NOMO-1 treated with dmso at 0.1 percent for 144 hours (cell line): ENCODE measurements at regions not wholly inside any gene's neighbourhood (a gene's known extent, or its start where the extent isn't known, plus 50 kb on each side); places are given as distances from the start of the nearest gene placed in this dataset.
A peak's percentile ranks its signal among the peaks of the same experiment; 100 is the strongest.

Experiments
- DNase-seq: peaks from one replicate; lab custom pipeline; 2025; ENCODE audit not compliant: unreplicated experiment; lab: John Stamatoyannopoulos, UW

DNA sequence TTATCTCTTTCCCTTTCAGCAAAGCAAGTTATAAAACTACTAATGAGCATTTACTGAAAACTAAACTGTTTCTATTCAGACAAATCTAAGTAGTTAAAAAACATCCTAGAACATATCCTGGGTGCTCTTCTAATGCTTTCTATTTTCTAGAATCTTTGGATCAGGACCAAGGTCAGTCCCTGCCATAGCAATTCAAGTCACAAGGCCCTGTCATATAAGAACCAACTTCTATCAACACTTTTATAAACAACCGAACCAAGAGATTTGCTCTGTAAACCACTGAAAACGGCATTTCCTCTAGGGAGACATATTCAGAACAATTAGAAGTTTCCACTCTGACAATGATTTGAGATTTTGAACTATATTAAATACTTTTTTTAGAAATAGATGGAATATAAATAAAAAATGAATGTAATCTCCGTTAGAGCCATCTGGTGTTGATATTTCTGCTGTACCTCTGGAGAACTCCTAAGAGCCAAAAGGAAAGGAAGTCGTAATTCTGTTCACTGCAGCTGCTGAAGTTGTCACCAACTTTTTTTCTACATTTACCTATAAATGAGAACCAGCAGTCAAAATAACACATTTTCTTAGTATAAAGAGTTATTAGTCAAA, 51.4 kb upstream of the LGSN start:
- DNase-seq: no peak

GRCh38 chr6:63372951-63373533, 53.3 kb upstream of the LGSN start:
- DNase-seq: no peak

DNA sequence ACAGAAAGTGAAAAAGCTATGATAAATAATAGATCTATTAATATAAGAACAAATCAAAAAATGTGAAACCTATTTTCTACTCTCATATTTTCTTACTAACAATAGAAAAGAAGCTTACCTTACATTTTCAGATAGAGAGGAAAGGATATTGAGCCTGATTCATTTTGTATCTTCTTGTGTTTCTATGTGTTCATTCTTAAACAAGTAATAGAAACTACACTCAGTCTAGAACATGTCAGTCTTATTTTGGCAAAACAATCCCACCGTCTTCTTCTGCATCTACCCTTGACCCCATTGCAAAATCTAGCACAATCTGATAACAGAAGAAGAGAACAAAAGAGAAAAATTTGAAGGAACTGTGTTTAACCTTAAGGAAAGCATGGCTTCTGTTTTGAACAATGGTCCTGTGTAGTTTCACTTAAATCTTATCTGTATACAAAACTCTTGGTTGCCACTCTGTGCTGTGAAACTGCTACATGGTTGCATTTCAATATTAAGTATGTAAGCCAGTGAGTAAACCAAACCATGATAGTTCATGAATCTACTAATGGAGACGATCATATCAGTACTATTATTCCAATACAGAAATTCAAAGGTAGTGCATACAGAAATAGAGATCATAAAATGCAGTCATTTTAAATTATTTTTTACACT, 69.5 kb upstream of the LGSN start:
- no peak for DNase-seq

- DNase-seq: no peak
Measured at GRCh38 chr6:63391203-63391970, 71.6 kb upstream of the LGSN start.

GRCh38 chr6:63392092-63392724, 72.4 kb upstream of the LGSN start:
- DNase-seq: no peak

DNA sequence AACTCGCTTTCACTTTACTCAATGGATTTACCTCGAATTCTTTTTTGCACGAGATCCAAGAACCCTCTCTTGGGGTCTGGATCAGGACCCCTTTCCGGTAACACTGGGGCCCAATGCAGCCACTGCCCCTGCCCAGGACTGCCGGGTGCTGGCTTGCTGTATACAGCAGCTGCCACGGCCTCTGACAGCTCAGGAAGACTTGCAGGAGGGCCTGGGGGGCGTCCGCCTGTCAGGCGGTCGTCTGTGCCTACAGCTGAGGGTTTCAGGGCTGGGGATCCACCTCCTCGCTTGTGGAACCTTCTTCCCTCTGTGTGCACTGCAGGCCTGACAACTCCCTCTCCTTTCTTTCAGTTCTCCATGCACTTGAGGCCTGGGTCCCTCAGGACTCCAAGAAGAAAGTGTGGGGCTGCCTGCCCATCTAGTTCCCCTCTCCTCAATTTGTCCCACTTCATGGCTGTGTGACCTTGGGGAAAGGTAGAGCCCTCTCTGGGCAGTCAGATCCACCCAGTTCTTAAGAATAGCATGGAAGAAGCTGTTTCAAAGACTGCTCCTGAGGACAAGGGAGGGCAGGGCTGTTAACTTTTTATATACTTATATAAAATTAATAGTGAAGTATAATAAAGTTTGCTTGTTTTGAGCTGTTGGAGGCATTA, 75.0 kb upstream of the LGSN start:
- DNase-seq: no peak

- DNase-seq: no peak
Measured at GRCh38 chr6:63395381-63395780, 75.6 kb upstream of the LGSN start.

- DNase-seq: no peak
Measured at GRCh38 chr6:63403725-63404124, 83.9 kb upstream of the LGSN start.

DNA sequence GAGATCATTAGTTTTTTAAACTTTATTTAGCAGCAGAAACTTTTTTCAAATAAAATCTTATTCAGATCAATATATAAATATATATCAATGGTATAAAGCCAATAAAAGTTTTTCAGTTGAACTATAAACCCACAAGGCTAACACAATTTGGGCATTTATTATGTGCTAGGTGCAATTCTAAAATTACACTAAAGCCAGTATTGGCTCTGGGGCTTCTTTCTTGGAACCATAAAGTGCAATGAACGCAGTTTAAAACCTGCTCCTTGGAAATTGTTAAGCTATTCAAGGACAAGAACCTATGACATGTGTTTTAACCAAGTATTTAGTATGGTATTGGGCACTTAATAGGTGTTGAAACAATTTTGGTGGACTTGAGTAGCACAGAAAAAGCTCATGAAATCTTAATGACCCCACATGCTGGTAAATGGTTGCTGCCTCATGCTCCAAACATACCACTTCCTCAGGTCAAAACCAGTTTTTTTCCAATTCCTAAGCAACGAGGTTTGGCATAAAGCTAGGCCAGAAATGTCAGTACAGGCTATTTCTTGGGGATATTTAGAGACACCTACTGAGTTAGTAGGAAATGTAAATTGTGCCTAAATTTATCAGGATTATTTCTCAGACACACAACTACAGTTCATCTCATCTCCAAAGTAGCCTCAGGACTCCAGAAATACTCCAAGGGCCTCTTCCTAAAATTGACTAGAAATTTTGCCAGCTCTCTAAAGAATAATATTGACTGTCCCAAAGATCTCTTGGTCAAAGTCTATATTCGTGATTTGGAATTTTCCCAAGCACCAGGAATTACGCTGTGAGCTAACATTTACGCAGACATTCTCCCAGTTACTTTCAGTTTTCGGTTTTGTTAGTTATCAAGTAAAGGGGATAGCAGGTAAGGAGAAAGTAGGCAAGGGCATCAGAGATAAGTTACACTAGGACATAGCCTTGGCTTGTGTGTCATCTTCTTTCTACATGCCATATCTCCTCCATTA, 90.9 kb upstream of the LGSN start:
- DNase-seq: no peak

DNA sequence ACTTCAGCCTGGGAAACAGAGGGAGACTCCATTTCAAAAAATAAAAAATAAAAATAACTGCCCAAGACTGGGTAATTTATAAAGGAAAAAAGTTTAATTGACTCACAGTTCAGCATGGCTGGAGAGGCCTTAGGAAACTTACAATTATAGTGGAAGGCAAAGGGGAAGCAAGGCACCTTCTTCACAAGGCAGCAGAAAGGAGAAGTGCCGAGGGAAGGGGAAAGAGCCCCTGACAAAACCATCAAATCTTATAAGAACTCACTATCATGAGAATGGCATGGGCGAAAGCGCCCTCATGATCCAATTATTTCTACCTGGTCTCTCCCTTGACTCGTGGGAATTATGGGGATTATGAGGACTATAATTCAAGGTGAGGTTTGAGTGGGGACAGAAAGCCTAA, 95.5 kb upstream of the LGSN start:
- no peak for DNase-seq

DNA sequence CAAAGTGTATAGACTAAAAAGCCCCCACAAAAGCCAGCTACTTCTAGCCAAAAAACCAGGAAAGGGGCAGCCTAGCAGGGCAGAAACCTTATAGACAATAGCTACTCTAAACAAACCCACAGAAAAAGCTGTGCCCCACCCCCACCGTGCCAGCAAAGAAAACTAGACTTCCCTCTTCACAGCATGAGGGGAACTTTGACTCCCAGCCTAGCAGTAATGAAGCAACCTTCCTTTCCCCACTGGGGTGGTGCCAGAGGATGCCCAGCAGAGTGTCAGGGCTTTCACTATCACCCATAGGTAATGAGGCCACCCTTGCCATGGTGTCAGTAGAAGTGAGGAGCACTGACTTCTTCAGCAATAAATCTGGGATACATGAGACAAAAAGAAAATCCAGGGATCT, 99.0 kb upstream of the LGSN start:
- DNase-seq: peak; percentile 18

GRCh38 chr6:63424636-63425035, 104.9 kb upstream of the LGSN start:
- no peak for DNase-seq

- DNase-seq: no peak
Measured at GRCh38 chr6:63425493-63425892, 105.7 kb upstream of the LGSN start.

- no peak for DNase-seq
Measured at GRCh38 chr6:63426844-63427243, 107.1 kb upstream of the LGSN start.

DNA sequence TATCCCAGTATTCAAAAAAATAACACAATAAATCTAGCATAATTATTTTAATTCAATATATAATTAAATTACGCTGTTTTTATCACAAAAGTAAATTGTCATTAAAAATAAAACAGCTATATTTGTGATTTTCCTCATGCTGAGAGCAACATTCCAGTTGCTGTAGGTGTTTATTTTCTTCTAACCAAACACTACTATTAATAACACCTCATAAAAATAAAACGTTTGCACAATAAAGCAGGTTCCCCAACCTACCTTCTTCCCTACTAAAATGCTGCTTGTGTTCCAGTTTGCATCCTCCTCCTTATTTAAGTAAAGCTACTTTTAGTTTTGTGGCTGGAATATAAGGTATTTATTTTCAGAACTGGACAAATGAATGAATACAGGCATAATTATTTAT, 108.2 kb upstream of the LGSN start:
- DNase-seq: no peak

DNA sequence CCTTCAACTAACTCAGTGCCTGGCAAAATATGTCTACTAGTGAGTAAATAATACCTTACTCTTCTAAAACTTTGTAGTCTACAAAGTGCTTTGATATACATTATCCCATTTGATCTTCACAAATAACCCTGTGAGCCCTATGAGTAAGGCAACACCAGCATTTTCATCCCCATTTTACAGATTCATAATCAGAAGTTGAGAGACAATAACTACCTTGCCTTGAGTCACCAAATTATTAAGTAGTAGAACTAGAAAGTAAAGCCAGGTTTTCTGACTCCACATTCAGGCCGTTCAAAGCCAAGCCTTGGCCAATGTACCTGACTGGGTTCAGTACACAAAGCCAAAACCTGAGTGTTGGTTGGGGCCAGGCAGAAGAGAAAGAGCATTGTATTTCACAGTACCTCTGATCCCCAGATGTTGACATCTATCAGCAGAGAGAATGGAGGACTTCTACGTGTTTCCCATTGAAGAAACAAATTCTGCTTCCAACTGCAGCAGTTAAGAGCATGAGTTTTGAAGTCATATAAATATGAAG, 111.3 kb upstream of the LGSN start:
- DNase-seq: no peak

DNA sequence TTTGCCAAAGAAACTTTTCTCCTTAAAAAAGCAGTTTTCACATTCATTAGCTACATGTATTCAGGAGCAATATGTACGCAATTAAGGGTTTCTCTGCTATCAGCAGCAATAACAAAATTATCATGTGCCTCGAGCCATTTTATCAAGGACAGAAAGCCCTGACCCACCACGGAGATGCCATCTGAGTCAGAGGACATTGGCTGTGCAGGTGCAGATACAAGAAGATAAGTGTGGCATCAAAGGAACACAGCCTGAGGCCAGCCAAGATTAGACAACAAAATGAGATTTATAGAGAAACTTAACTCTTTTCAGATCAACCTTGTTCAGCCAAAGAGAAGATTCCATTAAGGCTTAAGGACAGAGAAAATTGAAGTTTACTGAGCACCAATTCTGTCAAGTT, 115.2 kb upstream of the LGSN start:
- no peak for DNase-seq

DNA sequence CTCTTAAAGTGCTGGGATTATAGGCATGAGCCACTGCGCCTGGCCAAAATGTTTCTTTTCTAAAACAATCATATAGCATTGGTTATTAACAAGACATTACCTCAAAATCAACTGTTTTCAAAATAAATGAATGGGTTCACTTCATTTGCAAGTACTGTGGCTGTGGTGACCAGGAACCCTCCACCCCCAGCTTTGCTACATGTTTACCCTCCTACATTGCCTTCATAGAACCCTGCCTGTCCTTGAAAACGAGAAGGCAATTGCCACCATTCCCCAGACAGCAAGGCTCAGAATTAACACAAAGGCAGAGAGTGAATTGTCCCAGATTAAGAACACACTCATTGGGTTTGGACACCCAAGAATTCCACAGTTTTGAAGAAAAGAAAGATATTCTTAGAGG, 116.6 kb upstream of the LGSN start:
- no peak for DNase-seq

- DNase-seq: no peak
Measured at GRCh38 chr6:63437058-63437457, 117.3 kb upstream of the LGSN start.

- DNase-seq: no peak
Measured at GRCh38 chr6:63440057-63440456, 120.3 kb upstream of the LGSN start.
